ENCODE measurements at regions not wholly inside any gene's neighbourhood (a gene's known extent, or its start where the extent isn't known, plus 50 kb on each side); places are given as distances from the start of the nearest gene placed in this dataset.

- TF ChIP-seq CTCF (IDR thresholded peaks at IDR 0.05; ENCODE audit: insufficient read depth, low read length) = no peak
- DNase-seq (ENCODE audit: low read depth) = no peak
- H3K4me3 ChIP-seq (ENCODE audit: low read depth, low read length) = no peak overlapping the region
These were observed 1221.6 kb upstream of the PHF14 start for GRCh38 chr7:9752033-9752432.

GRCh38 chr7:9761224-9761623 is 1212.4 kb upstream of the PHF14 start:
- no peak overlapping the region for H3K4me3 ChIP-seq (ENCODE audit: low read depth, low read length)
- DNase-seq (ENCODE audit: low read depth) = no peak
- no peak for TF ChIP-seq CTCF (IDR thresholded peaks at IDR 0.05; ENCODE audit: insufficient read depth, low read length)

- no peak for DNase-seq (ENCODE audit: low read depth)
- no peak overlapping the region for H3K4me3 ChIP-seq (ENCODE audit: low read depth, low read length)
- TF ChIP-seq CTCF (IDR thresholded peaks at IDR 0.05; ENCODE audit: insufficient read depth, low read length) = no peak
These were observed 1196.8 kb upstream of the PHF14 start for GRCh38 chr7:9776900-9777299.

GRCh38 chr7:9778367-9778766 is 1195.3 kb upstream of the PHF14 start:
- no peak for TF ChIP-seq CTCF (IDR thresholded peaks at IDR 0.05; ENCODE audit: insufficient read depth, low read length)
- H3K4me3 ChIP-seq (ENCODE audit: low read depth, low read length) = no peak overlapping the region
- no peak for DNase-seq (ENCODE audit: low read depth)

GRCh38 chr7:9781710-9782109 is 1192.0 kb upstream of the PHF14 start:
- DNase-seq (ENCODE audit: low read depth) = no peak
- no peak for TF ChIP-seq CTCF (IDR thresholded peaks at IDR 0.05; ENCODE audit: insufficient read depth, low read length)
- no peak overlapping the region for H3K4me3 ChIP-seq (ENCODE audit: low read depth, low read length)

GRCh38 chr7:9782275-9782674 is 1191.4 kb upstream of the PHF14 start:
- H3K4me3 ChIP-seq (ENCODE audit: low read depth, low read length) = no peak overlapping the region
- no peak for TF ChIP-seq CTCF (IDR thresholded peaks at IDR 0.05; ENCODE audit: insufficient read depth, low read length)
- no peak for DNase-seq (ENCODE audit: low read depth)

- H3K4me3 ChIP-seq (ENCODE audit: low read depth, low read length) = no peak overlapping the region
- DNase-seq (ENCODE audit: low read depth) = no peak
- no peak for TF ChIP-seq CTCF (IDR thresholded peaks at IDR 0.05; ENCODE audit: insufficient read depth, low read length)
These were observed 1188.5 kb upstream of the PHF14 start for GRCh38 chr7:9785211-9785610.
